Transverse colon (tissue), 4 donors: ENCODE measurements at regions not wholly inside any gene's neighbourhood (a gene's known extent, or its start where the extent isn't known, plus 50 kb on each side); places are given as distances from the start of the nearest gene placed in this dataset.

Experiments used
- DNase-seq: peaks from one replicate; pipeline ENCODE4 v3.0.0-alpha.2; 2019
- H3K27ac ChIP-seq, 4 donors: fragments of 200-600 bp; sonication (generic); 2 replicates each; pipeline ENCODE4 v1.5.1; 2016 to 2018; ENCODE audit warnings: inconsistent platforms in 4 of 4
- H3K27me3 ChIP-seq: fragments of 200-600 bp; sonication (generic); 2 replicates; pipeline ENCODE4 v1.5.1; 2017; ENCODE audit warnings: inconsistent platforms
- H3K36me3 ChIP-seq, 4 donors: fragments of 200-600 bp; sonication (generic); 2 replicates each; pipeline ENCODE4 v1.5.1; 2017 to 2019; ENCODE audit warnings: inconsistent platforms in 4 of 4
- H3K4me1 ChIP-seq, 4 donors: fragments of 200-600 bp; sonication (generic); 2 replicates each; pipeline ENCODE4 v1.5.1; 2017 to 2020; ENCODE audit warnings: inconsistent platforms in 4 of 4
- H3K4me3 ChIP-seq, 4 donors: fragments of 200-600 bp; sonication (generic); 1 replicate in 1 of 4; 2 replicates in 3 of 4; pipeline versions ENCODE4 v1.5.1 to v1.6.1; 2017 to 2019; ENCODE audit warnings: inconsistent platforms in 4 of 4
- H3K9me3 ChIP-seq, 2 donors: fragments of 200-600 bp; sonication (generic); 2 replicates each; pipeline ENCODE4 v1.5.1; 2017 to 2019; ENCODE audit warnings: inconsistent platforms in 2 of 2
- EP300 ChIP-seq: sonication (generic); formaldehyde crosslinking; IDR thresholded peaks from one replicate; pipeline ENCODE4 v1.6.1; 2017; ENCODE audit warnings: antibody characterized with exemption, low read depth
- POLR2A ChIP-seq: fragments of 450-650 bp; IDR thresholded peaks from one replicate; pipeline ENCODE4 v1.6.1; 2016; ENCODE audit warnings: antibody characterized with exemption, mild to moderate bottlenecking, moderate library complexity
- POLR2AphosphoS5 ChIP-seq, 3 donors: sonication (generic); formaldehyde crosslinking; IDR thresholded peaks; one replicate each; pipeline ENCODE4 v1.6.1; 2016; ENCODE audit warnings: antibody characterized with exemption in 3 of 3
- WGBS, 2 donors: methylation state at CpG; one replicate each; pipeline ENCODE4 v1.1.5; 2018; ENCODE audit warnings: low coverage in 1 of 2; 5-methylcytosine and 5-hydroxymethylcytosine counted together
- in situ Hi-C, 4 donors: fragments of 200-750 bp; cut with MboI; loops; one replicate each; pipeline versions ENCODE4 v1.15.0 to v1.15.1; 2017; ENCODE audit warnings: low sequenced_read_pairs in 3 of 4, low pct_ligation_motif_present in 1 of 4, low pct_unique_long_range_greater_than_20kb in 1 of 4
- intact Hi-C: fragments of 100-400 bp; cut with DNase I; formaldehyde crosslinking; loops from one replicate; pipeline ENCODE4 v1.15.1; 2023; ENCODE audit warnings: low total_unique reads
- TF ChIP-seq, protein P1 (sequence below), 5 experiments: fragments of 200-600 bp in 3 of 5; fragments of 450-650 bp in 2 of 5; sonication (generic) in 3 of 5; IDR thresholded peaks; 1 replicate in 2 of 5; 2 replicates in 3 of 5; pipeline ENCODE4 v1.5.1; 2016 to 2017; ENCODE audit warnings: antibody characterized with exemption in 5 of 5, inconsistent platforms in 3 of 5, mild to moderate bottlenecking in 2 of 5, moderate library complexity in 1 of 5

DNA sequence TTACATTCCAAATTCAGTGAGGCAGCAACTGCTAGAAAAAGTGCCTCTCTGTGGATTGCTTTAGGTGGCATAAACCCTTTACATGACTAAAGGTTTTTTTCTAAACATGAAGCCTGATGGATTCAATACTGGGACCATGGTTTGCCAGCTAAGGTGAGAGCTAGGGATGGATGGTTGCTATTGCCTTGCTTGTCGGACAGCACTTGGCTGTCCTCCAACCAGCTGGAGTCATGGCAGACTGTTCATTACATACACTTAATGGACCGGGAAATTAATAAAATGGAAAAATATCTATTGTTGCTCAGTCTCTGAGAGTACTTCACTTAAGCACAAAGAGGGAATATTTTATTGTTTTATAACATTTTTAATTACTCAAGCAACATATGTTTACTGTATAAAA, 116.9 kb upstream of the TRPC7 start:
- WGBS, 2 donors: 50 to 79% methylated on average over 1 to 2 of the region's 2 CpGs
- in situ Hi-C loops (no loop called here), intact Hi-C loops (no loop called here)
- Histone ChIP-seq H3K9me3 (no peaks in the 10 kb centered on the region), H3K36me3 (no peaks in the 10 kb centered on the region), H3K27me3 (no peaks in the 10 kb centered on the region), H3K27ac (no peak overlapping the region), H3K4me3 (no peak overlapping the region), H3K4me1 (no peaks in the 10 kb centered on the region)
- DNase-seq: no peak
- TF ChIP-seq POLR2A (no peak), EP300 (no peak)

DNA sequence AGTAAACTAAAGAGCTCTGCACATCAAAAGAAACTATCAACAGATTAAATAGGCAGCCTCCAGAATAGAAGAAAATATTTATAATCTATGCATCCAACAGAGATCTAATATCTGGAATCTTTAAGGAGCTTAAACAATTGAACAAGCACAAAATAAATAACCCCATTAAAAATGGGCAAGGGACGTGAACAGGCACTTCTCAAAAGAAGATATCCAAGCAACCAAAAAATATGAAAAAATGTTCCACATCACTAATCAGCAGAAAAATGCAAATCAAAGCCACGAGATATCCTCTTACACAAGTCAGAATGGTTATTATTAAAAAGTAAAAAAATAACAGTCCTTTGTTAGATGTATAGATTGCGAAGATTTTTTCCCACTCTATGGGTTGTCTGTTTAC, 109.1 kb upstream of the TRPC7 start:
- Histone ChIP-seq H3K4me1 (no peaks in the 10 kb centered on the region), H3K27ac (no peak overlapping the region), H3K27me3 (no peaks in the 10 kb centered on the region), H3K36me3 (no peaks in the 10 kb centered on the region), H3K4me3 (no peak overlapping the region), H3K9me3 (no peaks in the 10 kb centered on the region)
- TF ChIP-seq POLR2A (no peak), EP300 (no peak), POLR2AphosphoS5 (IDR thresholded peaks at IDR 0.05) (no peak)
- TF ChIP-seq, protein P1, sequence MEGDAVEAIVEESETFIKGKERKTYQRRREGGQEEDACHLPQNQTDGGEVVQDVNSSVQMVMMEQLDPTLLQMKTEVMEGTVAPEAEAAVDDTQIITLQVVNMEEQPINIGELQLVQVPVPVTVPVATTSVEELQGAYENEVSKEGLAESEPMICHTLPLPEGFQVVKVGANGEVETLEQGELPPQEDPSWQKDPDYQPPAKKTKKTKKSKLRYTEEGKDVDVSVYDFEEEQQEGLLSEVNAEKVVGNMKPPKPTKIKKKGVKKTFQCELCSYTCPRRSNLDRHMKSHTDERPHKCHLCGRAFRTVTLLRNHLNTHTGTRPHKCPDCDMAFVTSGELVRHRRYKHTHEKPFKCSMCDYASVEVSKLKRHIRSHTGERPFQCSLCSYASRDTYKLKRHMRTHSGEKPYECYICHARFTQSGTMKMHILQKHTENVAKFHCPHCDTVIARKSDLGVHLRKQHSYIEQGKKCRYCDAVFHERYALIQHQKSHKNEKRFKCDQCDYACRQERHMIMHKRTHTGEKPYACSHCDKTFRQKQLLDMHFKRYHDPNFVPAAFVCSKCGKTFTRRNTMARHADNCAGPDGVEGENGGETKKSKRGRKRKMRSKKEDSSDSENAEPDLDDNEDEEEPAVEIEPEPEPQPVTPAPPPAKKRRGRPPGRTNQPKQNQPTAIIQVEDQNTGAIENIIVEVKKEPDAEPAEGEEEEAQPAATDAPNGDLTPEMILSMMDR (IDR thresholded peaks at IDR 0.05): no peak
- WGBS, 2 donors: 49 to 66% methylated on average over 2 to 3 of the region's 3 CpGs
- intact Hi-C loops: no loop called here
- DNase-seq: no peak
- in situ Hi-C loops: no loop called here

DNA sequence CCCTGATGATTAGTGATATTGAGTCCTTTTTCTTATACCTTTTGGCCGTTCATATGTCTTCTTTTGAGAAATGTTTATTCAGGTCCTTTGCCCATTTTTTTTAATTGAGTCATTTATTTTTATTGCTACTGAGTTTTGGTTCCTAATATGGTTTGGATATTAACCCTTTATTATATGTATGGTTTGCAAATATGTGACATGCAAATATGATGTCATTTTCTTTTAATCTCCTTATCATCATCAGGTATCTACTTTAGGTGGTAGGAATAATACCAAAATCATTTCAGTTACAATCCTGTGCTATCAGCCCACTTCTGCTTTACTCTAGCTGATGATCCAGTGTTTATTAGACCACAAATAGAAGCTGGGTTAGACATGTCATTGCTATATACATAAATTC, 102.3 kb upstream of the TRPC7 start:
- Histone ChIP-seq H3K27ac (no peak overlapping the region), H3K36me3 (no peaks in the 10 kb centered on the region), H3K4me1 (no peaks in the 10 kb centered on the region), H3K9me3 (no peaks in the 10 kb centered on the region), H3K4me3 (no peak overlapping the region), H3K27me3 (no peaks in the 10 kb centered on the region)
- TF ChIP-seq EP300 (no peak), POLR2A (no peak), POLR2AphosphoS5 (IDR thresholded peaks at IDR 0.05) (no peak)
- TF ChIP-seq, protein P1 (IDR thresholded peaks at IDR 0.05): no peak
- intact Hi-C loops (no loop called here), in situ Hi-C loops (no loop called here)
- DNase-seq: no peak
- 0 to 44% methylated on average over 1 of the region's 1 CpG for whole genome bisulfite sequencing, 2 donors

DNA sequence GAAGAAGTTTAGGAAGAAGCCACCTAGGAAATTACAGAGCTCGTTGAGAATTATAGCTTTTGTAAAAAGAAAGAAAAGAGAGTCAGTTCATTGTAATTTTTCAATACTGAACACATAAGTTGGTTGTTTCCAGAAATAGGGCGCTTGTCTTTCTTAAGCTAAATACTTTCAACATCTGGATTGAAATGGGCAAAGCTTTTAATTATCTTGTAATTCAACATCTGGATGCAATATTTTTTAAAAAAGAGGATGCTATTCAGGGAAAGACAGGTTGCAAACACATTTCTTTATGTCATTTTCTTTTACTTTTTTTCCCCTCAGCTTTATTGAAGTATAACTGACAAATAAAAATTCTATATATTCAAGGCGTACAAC, 100.7 kb upstream of the TRPC7 start:
- intact Hi-C loops (no loop called here), in situ Hi-C loops (no loop called here)
- H3K4me1 ChIP-seq: no peaks in the 10 kb centered on the region
- no peaks in the 10 kb centered on the region for H3K27me3 ChIP-seq
- no peaks in the 10 kb centered on the region for H3K36me3 ChIP-seq
- TF ChIP-seq, protein P1 (IDR thresholded peaks at IDR 0.05): no peak
- TF ChIP-seq POLR2A: no peak
- TF ChIP-seq EP300: no peak
- no peak for TF ChIP-seq POLR2AphosphoS5 (IDR thresholded peaks at IDR 0.05)
- no peak overlapping the region for H3K27ac ChIP-seq
- H3K4me3 ChIP-seq: no peak overlapping the region
- 58 to 62% methylated on average over 3 of the region's 3 CpGs for WGBS, 2 donors
- H3K9me3 ChIP-seq: no peaks in the 10 kb centered on the region
- no peak for DNase-seq

DNA sequence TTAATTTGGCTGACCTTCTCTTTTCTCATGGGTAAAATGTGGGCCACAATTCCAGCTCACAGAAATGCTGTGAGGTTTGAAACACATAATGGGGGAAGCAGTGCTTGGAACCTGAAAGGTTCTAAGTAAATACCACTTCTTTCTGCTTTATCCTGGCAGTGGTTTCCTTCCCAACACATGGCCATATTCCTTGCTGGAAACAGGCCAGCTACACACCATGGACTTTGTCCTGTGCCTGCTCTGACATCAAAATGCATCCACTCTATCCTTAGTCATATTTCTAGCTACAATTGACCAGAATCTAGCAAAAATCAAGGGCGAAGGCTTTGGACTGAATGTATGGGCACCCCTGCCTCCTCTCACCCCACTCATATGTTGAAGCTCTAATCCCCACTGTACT, 93.1 kb upstream of the TRPC7 start:
- no peaks in the 10 kb centered on the region for H3K27me3 ChIP-seq
- in situ Hi-C loops: no loop called here
- TF ChIP-seq POLR2A: no peak
- no peak for TF ChIP-seq POLR2AphosphoS5 (IDR thresholded peaks at IDR 0.05)
- TF ChIP-seq, protein P1 (IDR thresholded peaks at IDR 0.05): no peak
- no peak for TF ChIP-seq EP300
- H3K4me1 ChIP-seq: no peaks in the 10 kb centered on the region
- DNase-seq: no peak
- H3K9me3 ChIP-seq: no peaks in the 10 kb centered on the region
- H3K4me3 ChIP-seq: no peak overlapping the region
- intact Hi-C loops: no loop called here
- no peak overlapping the region for H3K27ac ChIP-seq
- no peaks in the 10 kb centered on the region for H3K36me3 ChIP-seq
- 76 to 83% methylated on average over 1 of the region's 1 CpG for WGBS, 2 donors
